SU-DHL-6 (cell line): ENCODE measurements at regions not wholly inside any gene's neighbourhood (a gene's known extent, or its start where the extent isn't known, plus 50 kb on each side); places are given as distances from the start of the nearest gene placed in this dataset.

Experiments used
- H2AFZ ChIP-seq: fragments of 200-600 bp; sonication (generic); 2 replicates; pipeline ENCODE4 v1.6.1; 2014; ENCODE audit warnings: low read depth, mild to moderate bottlenecking, moderate library complexity, mixed read lengths, antibody characterized with exemption, low read length; ENCODE audit not compliant: severe bottlenecking
- H3F3A ChIP-seq: fragments of 200-600 bp; shearing (Covaris generic); 2 replicates; pipeline ENCODE4 v1.6.0; 2016; ENCODE audit warnings: antibody characterized with exemption, mild to moderate bottlenecking; ENCODE audit not compliant: insufficient read depth
- H3K27ac ChIP-seq: fragments of 200-600 bp; sonication (generic); 2 replicates; pipeline ENCODE4 v1.5.1; 2016; ENCODE audit warnings: low read depth, mild to moderate bottlenecking, low read length, moderate library complexity, mixed read lengths
- H3K27me3 ChIP-seq: fragments of 200-600 bp; sonication (generic), shearing (Covaris generic); 2 replicates; pipeline ENCODE4 v1.6.0; 2014; ENCODE audit warnings: mild to moderate bottlenecking, low read length
- H3K36me3 ChIP-seq: fragments of 200-600 bp; sonication (generic); 2 replicates; pipeline ENCODE4 v1.6.1; 2014; ENCODE audit warnings: mild to moderate bottlenecking, low read length, mixed read lengths
- H3K4me2 ChIP-seq: fragments of 300-600, 200-600 bp; shearing (Covaris generic), sonication (generic); 2 replicates; pipeline ENCODE4 v1.6.0; 2014; ENCODE audit warnings: low read length, low read depth, mild to moderate bottlenecking; ENCODE audit not compliant: poor library complexity, severe bottlenecking
- H3K4me3 ChIP-seq: fragments of 200-600 bp; sonication (generic); 2 replicates; pipeline ENCODE4 v1.5.1; 2014; ENCODE audit warnings: antibody characterized with exemption, low read length, mild to moderate bottlenecking, mixed read lengths; ENCODE audit not compliant: insufficient read depth, poor library complexity, severe bottlenecking
- H3K79me2 ChIP-seq: fragments of 200-600 bp; sonication (generic); 2 replicates; pipeline ENCODE4 v1.6.1; 2014; ENCODE audit warnings: mild to moderate bottlenecking, low read length, moderate library complexity; ENCODE audit not compliant: insufficient read depth
- H3K9ac ChIP-seq: fragments of 200-600 bp; sonication (generic); 2 replicates; pipeline ENCODE4 v1.7.0; 2014; ENCODE audit warnings: mild to moderate bottlenecking, low read length
- H3K9me2 ChIP-seq: fragments of 200-600 bp; sonication (generic); replicated peaks from 2 replicates; pipeline ENCODE4 v1.6.1; 2014; ENCODE audit warnings: low read length; ENCODE audit not compliant: insufficient read depth
- H3K9me3 ChIP-seq: fragments of 200-600 bp; sonication (generic); 2 replicates; pipeline ENCODE4 v1.6.1; 2014; ENCODE audit warnings: low read length, mixed read lengths; ENCODE audit not compliant: insufficient read depth
- H4K20me1 ChIP-seq: fragments of 200-600 bp; sonication (generic); 2 replicates; pipeline ENCODE4 v1.6.1; 2014; ENCODE audit warnings: low read depth, mild to moderate bottlenecking, antibody characterized with exemption, low read length, moderate library complexity, mixed read lengths
- EZH2phosphoT487 ChIP-seq: fragments of 200-600 bp; sonication (generic), shearing (Covaris generic); conservative IDR thresholded peaks from 2 replicates; pipeline ENCODE4 v1.6.1; 2018; ENCODE audit warnings: mild to moderate bottlenecking, antibody characterized with exemption, low read length, moderate library complexity, mixed read lengths
- TF ChIP-seq, protein P1 (sequence below): fragments of 200-600 bp; sonication (generic); IDR thresholded peaks from one replicate; pipeline ENCODE4 v1.5.1; 2017; ENCODE audit warnings: antibody characterized with exemption, mild to moderate bottlenecking, low read length, moderate library complexity; ENCODE audit not compliant: insufficient read depth, poor library complexity, severe bottlenecking

DNA sequence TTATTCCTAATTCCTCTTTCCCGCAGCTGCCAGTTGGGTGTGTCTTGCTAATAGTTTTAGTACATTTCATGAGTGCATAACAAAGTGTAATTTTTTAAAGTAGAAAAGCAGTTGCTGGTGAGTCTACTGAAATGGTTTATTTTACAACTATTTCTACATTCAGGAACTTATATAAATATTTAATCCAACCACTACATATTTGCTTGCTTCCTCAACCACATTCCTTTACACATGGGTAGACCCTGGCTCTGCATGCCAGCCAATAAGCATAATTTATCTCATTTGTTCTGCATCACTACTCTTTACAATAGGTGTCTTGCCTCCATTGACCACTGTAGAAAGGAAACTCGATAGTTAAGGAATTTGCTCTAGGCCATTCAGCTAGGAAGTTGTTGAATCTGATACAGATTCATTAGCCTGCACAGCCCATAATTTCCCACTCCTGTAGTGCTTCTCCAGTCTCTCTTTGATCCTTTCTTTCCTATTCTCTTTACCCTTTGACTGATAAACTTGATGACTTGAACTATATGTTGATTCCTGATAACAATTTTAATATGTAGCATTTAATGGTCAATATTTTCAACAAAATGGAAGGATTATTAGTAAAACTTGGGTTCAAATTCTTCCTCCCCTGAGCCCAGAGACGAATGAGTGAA, 342.5 kb upstream of the ACTBL2 start:
- no peaks in the 10 kb centered on the region for H3F3A ChIP-seq
- H3K4me3 ChIP-seq = no peak overlapping the region
- no peaks in the 10 kb centered on the region for H3K36me3 ChIP-seq
- no peaks in the 10 kb centered on the region for H3K9me3 ChIP-seq
- 0 out of 2 replicates have a peak, but pooled peaks cover 3% of the 10 kb centered on the region for H3K9me2 ChIP-seq
- no peak overlapping the region for H3K4me2 ChIP-seq
- no peaks in the 10 kb centered on the region for H4K20me1 ChIP-seq
- H3K79me2 ChIP-seq = no peaks in the 10 kb centered on the region
- H2AFZ ChIP-seq = no peak overlapping the region
- no peaks in the 10 kb centered on the region for H3K27me3 ChIP-seq
- no peak overlapping the region for H3K27ac ChIP-seq
- no peak for TF ChIP-seq EZH2phosphoT487
- TF ChIP-seq, protein P1, sequence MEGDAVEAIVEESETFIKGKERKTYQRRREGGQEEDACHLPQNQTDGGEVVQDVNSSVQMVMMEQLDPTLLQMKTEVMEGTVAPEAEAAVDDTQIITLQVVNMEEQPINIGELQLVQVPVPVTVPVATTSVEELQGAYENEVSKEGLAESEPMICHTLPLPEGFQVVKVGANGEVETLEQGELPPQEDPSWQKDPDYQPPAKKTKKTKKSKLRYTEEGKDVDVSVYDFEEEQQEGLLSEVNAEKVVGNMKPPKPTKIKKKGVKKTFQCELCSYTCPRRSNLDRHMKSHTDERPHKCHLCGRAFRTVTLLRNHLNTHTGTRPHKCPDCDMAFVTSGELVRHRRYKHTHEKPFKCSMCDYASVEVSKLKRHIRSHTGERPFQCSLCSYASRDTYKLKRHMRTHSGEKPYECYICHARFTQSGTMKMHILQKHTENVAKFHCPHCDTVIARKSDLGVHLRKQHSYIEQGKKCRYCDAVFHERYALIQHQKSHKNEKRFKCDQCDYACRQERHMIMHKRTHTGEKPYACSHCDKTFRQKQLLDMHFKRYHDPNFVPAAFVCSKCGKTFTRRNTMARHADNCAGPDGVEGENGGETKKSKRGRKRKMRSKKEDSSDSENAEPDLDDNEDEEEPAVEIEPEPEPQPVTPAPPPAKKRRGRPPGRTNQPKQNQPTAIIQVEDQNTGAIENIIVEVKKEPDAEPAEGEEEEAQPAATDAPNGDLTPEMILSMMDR = no peak
- H3K9ac ChIP-seq = no peak overlapping the region

DNA sequence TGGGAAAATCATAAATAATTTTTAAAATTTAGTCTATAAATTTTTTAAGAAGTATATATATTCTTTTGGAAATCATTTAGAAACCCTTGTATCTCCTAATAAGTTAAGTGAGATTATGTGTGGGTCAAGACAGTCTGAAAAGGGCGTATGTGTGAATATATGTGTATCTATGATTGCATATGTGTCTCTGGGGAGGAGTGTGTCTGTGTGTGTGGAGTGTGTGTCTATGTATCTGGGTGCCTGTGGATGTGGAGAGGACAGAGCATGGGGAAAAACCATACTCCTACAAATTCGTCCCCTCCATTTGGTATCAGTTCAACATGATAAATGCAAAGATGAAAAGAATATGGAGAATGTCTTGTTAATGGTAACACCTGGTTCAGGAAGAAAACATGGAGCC, 342.0 kb upstream of the ACTBL2 start:
- Histone ChIP-seq H4K20me1 (no peaks in the 10 kb centered on the region), H3K27me3 (no peaks in the 10 kb centered on the region), H3K79me2 (no peaks in the 10 kb centered on the region), H3K36me3 (no peaks in the 10 kb centered on the region), H3K27ac (no peak overlapping the region), H3K9me2 (0 out of 2 replicates have a peak, but pooled peaks cover 3% of the 10 kb centered on the region), H3K4me2 (no peak overlapping the region), H3F3A (no peaks in the 10 kb centered on the region), H3K9ac (no peak overlapping the region), H3K9me3 (no peaks in the 10 kb centered on the region), H3K4me3 (no peak overlapping the region), H2AFZ (no peak overlapping the region)
- TF ChIP-seq, protein P1 = no peak
- TF ChIP-seq EZH2phosphoT487 = no peak

DNA sequence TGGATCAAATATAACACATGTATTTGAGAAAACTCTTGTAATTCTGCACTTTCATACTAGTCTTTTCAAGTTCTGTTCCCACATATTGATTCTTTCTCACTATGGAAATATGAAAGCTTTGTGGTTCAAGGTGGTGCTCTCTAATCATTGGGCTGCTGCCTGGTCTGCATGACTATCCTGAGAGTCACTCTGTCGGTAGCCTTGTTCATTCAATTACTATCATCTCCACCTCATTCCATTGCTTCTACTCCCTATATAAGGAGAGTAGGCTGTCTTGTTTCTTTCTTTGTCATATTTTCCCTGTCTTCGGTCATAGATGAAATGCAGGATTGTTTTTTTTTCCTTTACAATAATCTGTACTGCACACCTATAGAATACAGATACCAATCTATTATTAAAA, 341.4 kb upstream of the ACTBL2 start:
- H3K27me3 ChIP-seq = no peaks in the 10 kb centered on the region
- H3K27ac ChIP-seq = no peak overlapping the region
- no peaks in the 10 kb centered on the region for H3K9me3 ChIP-seq
- no peak for TF ChIP-seq EZH2phosphoT487
- H3K4me2 ChIP-seq = no peak overlapping the region
- H4K20me1 ChIP-seq = no peaks in the 10 kb centered on the region
- H3K4me3 ChIP-seq = no peak overlapping the region
- H3K9me2 ChIP-seq = 0 out of 2 replicates have a peak, but pooled peaks cover 3% of the 10 kb centered on the region
- H3K36me3 ChIP-seq = no peaks in the 10 kb centered on the region
- no peaks in the 10 kb centered on the region for H3K79me2 ChIP-seq
- no peak overlapping the region for H3K9ac ChIP-seq
- H3F3A ChIP-seq = no peaks in the 10 kb centered on the region
- H2AFZ ChIP-seq = no peak overlapping the region

DNA sequence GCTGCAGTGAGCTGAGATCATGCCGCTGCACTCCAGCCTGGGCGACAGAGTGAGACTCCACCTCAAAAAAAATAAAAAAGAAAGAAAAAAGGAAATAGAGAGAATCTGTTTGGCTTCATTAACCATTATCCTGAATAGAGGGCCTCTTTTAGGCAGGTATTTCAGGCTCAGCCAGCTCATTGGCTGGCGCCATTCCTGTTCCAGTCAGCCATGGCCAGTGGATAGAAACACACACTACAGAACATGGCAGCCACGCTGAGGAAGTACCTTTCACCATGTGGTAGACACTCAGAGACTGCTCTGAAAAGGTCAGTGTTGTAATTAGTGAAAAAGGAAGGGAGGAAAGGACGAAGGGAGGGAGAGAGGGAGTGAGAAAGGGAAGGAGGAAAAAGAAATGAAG, 340.0 kb upstream of the ACTBL2 start:
- Histone ChIP-seq H3K36me3 (no peaks in the 10 kb centered on the region), H3K4me2 (no peak overlapping the region), H3K9ac (no peak overlapping the region), H3K9me3 (no peaks in the 10 kb centered on the region), H3F3A (no peaks in the 10 kb centered on the region), H3K79me2 (no peaks in the 10 kb centered on the region), H3K27ac (no peak overlapping the region), H2AFZ (no peak overlapping the region), H3K27me3 (no peaks in the 10 kb centered on the region), H3K4me3 (no peak overlapping the region), H3K9me2 (0 out of 2 replicates have a peak, but pooled peaks cover 3% of the 10 kb centered on the region), H4K20me1 (no peaks in the 10 kb centered on the region)
- no peak for TF ChIP-seq EZH2phosphoT487
- TF ChIP-seq, protein P1 = no peak
